Fibroblast of peridontal ligament (primary cell): ENCODE measurements at regions not wholly inside any gene's neighbourhood (a gene's known extent, or its start where the extent isn't known, plus 50 kb on each side); places are given as distances from the start of the nearest gene placed in this dataset.
"Not testable (repeated sequence)": the region's sequence is repeated elsewhere in the genome, so short reads cannot be mapped to it uniquely, and the experiment has no call there.

Experiments used
- DNase-seq: peaks from one replicate; pipeline ENCODE4 v3.0.0-alpha.2; 2010; ENCODE audit errors: extremely low read depth

DNA sequence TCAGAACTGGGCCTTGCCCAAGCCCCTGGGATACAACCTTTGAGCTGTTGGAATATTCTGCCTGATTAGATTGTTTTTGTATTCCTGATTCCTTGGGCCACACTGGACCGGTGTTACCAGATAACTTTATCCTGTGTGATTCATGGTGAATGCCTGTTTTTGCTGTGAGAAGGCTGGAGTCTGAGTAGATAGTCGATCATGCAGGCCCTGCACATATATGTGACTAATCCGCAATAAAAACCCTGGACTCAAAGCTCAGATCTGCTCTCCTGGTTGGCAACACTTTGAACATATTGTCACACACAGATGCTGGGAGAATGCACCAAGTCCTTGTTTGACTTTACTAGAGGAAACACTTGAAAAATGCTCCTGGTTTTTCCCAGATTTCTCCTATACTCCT is 183.9 kb upstream of the MBL2 start:
- no peak for DNase-seq

DNA sequence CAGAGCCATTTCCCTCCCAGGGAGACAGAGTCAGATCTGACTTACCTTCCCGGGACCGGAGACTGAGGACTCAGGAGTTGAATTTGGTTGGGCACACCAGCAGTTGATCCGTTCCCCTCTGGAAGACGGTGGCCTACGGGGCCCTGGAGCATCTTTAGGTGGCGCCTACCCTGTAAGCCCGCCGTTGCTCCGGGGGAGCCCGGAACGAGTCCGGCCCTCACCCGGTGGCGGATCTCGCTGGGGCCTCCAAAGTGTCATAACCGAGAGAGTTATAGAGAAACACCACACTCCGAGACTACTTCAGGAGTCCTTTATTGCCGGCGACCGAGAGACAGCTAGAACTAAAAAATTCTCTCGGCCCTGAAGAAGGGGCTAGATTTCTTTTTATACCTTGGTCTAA is 182.8 kb upstream of the MBL2 start:
- no peak for DNase-seq

DNA sequence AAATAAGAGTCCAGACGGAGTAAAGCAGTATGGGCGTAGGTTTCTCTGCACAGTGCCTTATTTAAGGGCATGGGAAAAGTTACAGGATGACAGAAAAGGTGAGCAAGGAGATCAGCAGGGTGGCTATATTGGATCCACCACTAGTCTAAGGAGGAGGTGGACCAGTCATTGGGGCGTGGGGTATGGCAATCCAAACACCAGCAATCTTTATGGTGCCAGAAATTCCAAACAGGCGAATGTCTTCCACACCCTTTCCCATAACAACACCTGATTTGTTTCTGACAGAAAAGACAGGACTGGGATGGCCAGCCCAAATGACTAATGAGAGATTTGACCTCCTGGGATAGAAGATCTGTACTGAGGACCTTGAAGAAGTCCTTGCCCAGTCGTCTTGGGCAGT is 181.8 kb upstream of the MBL2 start:
- no peak for DNase-seq

DNA sequence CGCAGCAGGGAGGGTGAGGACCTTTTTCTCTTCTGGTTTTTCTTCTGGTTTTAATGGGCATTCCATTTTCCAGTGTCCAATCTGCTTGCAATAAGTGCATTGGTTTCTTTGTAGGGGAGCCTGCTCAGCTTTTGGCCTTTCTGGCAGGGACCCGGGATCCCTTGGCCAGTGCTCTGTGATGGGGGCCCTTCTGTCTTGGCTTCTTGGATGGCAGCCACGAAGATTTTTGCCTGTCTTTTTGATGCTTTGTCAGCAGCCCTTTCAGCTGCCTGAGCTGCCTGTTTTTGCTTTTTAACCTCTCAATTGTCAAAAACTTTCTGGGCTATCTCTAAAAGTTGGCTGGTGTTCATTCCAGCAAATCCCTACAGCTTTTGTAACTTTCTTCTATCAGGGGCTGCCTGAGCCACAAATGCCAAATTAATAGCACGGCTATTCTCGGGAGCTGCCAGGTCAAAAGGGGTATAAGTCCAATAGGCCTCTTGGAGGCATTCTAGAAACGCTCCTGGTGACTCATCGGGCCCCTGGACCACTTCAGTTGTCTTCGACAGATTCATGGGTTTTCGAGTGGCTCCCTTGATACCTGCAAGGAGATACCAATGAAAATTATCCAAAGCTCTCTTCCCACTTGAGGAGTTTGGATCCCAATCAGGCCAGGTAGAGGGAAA is 179.9 kb upstream of the MBL2 start:
- DNase-seq, result no peak

DNA sequence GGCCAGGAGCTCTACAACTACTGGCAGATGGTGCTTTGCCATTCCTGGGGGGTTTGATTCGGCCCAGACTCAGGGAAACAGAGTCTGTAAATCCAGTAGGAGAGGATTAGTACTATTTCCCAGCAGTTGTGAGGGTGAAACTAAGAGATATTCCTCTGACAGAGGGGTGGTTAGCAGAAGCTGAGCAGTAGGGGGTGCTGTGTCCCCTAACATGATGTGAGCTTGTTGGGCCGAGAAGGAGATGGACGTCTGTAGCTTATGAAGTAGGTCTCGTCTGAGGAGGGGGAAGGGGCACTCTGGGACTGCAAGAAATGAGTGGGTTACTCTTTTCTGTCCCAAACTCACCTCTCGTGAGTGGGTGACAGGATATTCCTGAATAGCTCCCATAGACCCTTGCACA is 179.2 kb upstream of the MBL2 start:
- DNase-seq, result peak; percentile 12

DNA sequence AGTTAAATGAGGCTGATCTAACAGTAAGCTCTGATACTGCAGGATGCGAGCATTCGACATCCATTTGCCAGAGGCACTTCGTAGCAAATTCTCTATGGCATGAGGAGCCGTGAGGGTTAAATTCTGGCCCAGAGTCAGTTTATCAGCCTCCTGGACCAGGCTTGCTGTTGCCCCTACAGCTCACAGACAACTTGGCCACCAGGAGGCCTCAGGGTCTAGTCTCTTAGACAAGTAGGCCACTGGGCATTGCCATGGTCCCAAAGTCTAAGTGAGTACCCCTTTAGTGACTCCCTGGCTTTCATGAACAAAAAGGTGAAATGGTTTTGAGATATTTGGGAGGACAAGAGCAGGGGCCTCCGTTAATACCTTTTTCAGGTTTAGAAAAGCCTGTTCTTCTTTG is 178.0 kb upstream of the MBL2 start:
- no peak for DNase-seq

DNA sequence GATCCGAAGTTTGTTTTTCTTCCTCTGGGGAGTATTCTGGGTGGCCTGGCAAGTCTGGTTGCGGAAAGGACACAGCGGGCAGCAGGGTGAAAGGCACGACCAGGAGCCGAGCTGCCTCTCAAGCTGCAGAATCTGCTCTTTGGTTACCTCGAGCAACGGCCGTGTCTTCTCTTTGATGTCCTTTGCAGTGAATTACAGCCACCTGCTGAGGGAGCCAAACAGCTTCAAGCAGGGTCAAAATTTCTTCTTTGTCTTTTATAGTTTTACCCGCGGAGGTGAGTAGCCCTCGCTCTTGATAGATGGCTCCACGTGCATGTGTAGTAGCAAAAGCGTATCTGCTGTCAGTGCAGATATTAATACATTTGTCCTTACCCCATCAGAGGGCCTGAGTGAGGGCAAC is 177.3 kb upstream of the MBL2 start:
- DNase-seq, result no peak

DNA sequence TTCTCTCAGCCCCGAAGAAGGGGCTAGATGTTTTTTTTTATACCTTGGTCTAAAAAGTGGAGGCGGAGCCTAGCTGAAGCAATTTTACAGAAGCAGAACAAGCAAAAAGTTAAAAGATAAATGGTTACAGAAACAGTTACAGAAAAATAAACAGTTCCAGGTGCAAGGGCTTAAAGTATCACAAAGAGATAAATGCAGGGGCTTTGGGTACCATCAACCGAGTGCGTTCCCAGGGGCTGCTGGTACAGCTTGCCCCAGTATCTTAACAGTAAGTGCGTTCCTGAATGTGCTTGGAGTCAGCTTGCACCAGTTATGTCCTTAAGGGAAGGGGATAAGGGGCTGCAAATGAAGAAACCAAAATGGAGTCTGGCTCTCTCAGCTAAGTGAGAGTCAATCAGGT is 173.9 kb upstream of the MBL2 start:
- no peak for DNase-seq

DNA sequence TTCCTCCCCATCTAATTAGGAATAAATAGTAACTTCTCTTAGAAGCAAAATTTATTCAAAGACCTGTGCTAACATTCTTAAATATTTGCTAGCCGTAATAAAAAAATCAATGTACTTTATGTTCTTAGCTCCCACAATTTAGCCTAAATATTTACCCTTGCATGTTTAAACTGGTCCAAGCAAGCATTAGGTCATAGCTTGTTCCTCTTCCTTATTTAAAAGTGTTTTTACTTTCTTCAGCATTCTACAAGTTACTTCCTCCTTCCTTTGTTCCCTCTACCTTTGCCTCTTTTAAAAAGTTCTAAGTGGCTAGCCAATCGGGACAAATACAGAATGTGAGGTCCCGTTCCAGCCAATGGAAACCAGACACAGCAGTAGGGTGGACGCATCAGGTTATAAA is 172.9 kb upstream of the MBL2 start:
- DNase-seq, result not testable (repeated sequence)

DNA sequence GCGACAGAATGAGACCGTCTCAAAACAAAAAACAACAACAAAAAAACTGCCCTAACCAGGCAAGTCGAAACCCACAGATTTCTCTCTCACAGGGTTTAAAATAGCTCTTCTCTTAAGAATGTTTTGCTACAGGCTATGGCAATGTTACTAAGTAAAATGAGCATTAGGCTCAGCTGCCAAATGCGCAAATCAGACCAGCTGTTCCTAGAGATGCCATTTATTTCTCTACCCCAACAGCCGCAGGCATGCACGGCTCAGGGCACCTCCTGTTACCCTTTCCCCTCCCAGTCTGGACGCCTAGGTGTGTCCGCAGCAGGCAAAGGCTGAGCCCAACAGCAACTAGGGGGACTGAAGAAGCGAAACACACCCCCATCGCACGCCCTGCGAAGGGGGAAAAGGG is 168.3 kb upstream of the MBL2 start:
- no peak for DNase-seq

DNA sequence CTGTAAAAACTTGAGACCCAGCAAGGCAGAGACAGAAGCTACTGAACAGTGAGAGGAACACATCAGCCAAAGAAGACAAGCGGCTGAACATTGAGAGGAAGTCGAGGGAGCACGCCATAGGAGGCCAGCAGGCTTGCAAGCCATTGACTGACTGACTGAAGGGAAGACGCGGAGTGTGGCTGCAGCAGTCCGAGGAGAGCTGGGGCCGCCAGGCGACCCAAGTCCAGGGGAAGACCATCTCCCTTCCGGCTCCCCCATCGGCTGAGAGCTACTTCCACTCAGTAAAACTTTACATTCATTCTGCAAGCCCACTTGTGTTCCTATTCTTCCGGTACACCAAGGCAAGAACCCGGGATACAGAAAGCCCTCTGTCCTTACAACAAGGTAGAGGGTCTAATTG is 167.3 kb upstream of the MBL2 start:
- no peak for DNase-seq

DNA sequence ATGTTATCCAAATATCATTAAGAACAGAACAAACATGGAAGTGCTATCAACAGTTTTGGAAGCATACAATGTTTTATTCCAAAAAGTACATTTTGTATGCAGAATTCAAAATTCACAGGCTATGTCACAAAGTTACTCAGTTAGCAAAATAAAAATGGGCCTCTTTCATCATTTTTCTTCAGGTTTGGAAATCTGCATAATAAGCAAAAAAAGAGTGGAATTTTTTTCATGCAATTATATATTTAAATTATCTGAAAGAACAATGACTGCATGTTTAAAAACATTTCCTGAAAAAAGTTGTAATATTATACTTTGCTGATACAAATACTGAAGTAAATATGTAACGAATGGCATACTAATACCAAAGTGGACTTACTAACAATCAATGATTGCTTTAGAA is 161.2 kb upstream of the MBL2 start:
- no peak for DNase-seq

DNA sequence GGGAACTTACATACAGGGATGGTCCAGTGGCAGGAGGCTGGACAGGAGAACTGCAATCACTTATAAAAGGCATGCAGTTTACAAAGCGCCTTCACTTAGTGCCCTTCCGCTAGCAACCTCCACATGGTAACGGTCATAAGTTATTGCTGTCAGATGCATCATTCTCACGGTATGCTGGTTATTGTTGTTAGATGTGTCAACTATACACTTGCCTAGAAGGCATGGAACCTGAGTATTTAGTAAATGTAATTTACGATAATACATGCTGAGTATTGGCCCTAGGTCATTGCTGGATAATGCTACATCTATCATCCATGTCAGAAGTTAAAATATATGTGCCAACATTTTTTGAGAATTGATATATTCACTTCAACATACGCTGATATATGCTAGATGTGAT is 155.1 kb upstream of the MBL2 start:
- DNase-seq, result no peak

DNA sequence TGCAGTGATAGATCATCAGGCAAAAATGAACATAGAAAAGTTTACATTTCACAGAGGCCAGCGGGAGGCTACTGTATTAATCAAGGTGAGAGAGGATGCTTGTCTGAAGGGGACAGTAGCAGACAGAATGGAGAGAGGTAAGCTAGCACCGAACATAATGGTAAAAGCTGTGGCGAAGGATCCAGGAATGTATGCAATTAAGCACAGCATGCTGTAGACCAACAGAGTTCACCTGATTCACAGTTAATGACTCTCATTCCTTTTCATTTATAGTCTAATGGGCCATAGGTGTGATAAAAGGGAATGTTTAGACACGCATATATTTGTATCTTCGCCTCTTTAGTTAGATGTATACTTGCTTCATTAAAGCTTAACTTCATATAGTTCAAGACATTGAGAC is 150.9 kb upstream of the MBL2 start:
- no peak for DNase-seq

DNA sequence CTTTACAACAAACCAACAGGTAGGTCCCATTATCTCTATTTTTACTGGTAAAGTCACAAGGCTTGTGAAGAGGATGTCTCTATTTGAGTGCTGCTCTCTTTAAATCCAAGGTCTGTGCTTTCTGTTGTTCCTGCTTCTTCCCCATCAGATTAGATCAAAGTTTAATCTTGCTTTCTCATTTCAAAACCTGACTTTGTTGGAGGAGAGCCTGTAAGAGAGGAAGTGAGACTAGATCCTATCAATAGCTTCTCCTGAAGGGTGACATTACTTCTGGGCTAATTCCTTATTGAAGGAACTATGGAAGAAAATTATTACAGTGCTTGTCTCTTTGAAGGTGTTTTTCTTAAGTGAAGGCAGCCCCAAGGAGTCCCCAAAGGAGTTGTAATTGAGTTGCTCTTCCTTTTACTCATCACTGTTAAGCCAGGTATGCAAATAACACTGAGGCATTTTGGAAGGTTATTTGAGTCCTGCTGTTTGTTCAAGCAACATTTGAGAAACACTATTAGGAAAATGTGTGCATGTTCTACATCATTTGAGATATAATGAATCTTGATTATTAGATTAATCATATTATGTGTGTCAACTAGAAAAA is 146.2 kb upstream of the MBL2 start:
- DNase-seq, result no peak

DNA sequence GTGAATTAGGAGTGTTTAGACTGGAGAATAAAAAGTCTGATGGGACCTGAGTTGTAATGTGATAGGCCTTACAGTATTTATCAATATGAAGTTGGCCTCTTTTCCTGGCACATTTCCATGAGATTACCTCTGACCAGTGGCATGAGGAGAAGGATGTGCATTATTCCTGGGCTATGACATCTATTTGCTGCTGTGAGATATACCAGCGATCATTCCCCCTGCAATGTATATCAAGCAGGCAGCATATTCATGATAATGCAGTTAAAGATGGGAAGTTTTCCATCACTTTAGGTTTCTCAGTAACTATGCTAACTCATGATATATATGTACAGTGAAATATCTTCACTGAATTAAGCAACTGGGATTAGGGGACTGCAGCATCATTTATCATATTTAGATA is 142.8 kb upstream of the MBL2 start:
- DNase-seq, result no peak

DNA sequence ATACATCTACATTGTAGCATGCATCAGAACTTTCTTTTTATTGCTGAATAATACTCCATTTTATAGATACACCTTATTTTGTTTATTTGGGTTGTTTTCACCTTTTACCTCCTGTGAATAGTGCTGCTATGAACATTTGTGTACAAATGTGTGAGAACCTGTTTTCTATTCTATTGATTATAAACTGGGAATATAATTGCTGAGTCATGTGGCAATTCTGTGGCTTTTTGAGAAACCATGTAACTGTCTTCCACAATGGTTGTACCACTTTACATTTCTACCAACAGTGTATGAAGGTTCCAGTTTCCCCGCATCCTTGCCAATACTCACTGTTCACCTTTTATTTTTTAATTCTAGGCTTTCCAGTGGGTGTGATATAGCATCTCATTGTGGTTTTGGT is 138.6 kb upstream of the MBL2 start:
- DNase-seq, result no peak

DNA sequence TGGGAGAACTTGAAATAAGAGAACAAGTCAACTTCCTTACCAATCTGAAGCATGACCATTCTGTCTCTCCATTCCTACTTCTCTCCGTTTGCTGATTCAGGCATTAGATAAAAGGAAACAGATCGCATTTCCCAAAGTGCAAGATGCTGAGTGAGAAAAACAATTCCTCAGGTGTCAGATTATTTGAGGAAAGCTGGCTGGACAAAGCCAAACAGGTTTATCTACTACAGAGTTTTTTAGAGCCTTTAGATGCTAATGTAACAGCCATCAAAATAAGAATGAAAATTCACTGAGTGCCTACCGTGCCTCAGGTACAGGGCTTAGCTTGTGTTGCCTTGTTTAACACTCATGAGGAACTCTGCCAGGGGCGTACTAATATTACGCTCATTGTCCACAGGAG is 135.9 kb upstream of the MBL2 start:
- no peak for DNase-seq

DNA sequence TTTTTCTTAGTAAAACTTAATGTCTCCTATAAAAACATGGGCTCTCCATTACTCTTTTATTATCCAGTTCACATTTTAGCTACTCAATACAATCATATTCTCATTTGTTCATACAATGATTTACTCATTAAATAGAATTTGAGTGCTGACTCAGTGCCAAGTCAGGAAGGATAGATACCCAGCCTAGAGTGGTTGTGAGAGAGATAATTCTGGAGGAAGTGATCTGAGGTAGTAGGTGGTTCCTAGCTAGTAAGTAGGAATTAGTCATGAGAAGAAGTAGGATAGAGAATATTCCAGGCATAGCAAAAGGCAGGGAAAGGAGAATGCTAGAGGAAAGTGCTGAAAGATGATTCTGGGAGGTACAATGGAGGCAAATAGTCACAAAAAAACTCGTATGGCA is 133.5 kb upstream of the MBL2 start:
- no peak for DNase-seq

DNA sequence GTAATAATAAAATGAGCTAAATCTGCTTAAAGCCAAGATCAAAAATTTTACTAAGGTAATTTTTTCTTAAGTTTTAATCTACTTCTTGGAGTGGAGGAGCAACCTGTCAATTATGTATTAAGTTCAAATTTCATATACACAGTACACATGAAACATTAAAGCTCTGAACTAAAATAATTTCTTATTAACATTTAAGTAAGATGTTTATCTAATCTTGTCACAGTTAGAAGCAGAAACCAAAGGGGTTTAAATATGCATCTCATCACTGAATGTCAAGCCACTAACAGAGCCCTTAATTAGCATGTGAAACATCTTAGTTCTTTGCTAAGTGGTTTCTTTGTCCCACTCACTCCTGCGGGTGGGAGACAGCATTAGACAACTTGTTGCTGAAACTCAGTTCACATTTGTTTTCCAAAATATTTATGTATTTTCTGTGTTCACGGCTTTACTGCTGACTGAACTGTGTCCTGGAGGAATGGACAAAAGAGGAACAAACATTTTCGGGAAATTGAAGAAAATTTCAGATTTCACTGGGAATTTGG is 130.9 kb upstream of the MBL2 start:
- DNase-seq, result no peak

DNA sequence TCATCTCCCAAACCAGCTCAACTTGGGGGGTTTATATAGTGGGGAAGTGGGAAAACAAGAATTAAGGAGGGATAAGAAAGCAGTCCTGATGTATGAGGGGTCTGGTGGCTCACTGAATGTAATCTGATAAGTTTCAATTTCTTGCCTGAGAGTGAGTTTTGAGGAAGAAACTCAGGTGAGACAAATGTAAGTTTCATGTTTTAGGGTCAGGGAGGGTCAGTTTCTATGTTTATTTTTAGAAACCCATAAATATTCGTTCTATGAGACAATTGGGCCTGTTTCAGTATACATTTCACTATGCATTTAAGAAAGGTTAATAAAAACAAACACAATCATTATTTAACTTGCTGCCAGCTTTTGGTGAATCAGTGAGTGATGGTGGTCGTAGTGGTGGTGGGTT is 128.0 kb upstream of the MBL2 start:
- DNase-seq, result no peak

DNA sequence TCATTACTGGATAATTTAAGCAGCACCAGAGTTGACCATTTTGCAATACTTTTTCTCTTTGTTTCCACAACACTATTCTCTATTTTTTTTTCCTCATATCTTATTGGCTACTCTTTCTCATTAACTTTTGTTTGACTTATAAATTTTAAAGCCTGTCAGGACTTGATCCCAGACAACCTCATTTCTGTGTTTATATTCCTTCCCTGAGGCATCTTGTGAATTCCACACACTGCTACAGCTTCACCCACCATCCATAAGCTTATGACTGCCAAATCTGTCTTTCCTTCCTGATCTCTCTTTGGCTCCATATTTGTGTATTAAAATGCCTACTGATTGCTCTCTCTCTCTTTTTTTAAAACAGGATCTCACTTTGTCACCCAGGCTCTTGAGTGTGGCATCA is 124.6 kb upstream of the MBL2 start:
- DNase-seq, result no peak

DNA sequence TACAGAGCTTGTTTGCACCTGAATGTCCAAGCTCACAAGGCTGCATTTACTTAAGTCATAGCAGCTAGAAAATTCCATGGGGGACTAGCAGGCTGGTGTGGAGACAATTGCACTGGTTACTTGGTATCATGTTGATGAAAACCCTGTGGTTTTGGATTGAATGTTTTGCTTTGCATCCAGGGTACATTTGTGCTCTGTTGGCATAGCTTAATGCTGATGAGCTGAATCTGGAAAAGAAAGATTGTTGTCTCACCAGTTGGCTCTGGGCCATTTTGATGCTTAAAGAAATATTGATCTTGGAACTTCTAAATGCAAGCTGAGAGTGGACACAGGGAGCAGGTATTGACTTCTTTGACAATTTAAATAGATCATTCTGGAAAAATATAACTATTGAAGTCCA is 122.5 kb upstream of the MBL2 start:
- DNase-seq, result no peak

DNA sequence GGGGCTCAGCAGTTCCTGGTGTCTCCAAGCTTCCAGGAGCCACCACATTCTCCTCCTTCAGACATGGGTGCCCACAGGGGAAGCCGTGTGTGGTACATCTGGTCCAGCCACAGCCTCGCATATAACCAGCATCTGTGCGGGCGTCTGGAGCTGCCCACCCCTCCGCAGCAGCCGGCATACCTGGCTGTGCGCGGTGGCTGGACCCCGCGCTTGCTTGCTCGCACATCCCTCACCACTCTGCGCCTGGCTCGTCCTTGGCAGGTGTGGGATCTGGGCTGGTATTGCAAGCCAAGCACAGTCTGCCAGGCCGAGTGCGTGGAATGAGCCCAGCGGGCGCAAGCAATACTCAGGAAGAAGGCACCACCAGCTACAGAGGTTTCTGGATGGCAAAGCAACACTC is 117.7 kb upstream of the MBL2 start:
- no peak for DNase-seq
